OCI-LY1 (cell line): ENCODE measurements at regions not wholly inside any gene's neighbourhood (a gene's known extent, or its start where the extent isn't known, plus 50 kb on each side); places are given as distances from the start of the nearest gene placed in this dataset.

Source experiments
- H2AFZ ChIP-seq: fragments of 200-600 bp; sonication (generic), shearing (Covaris generic); 2 replicates; pipeline ENCODE4 v1.6.0; 2014; ENCODE audit warnings: antibody characterized with exemption, mild to moderate bottlenecking, low read length
- H3F3A ChIP-seq: fragments of 200-600 bp; sonication (generic), shearing (Covaris generic); 2 replicates; pipeline ENCODE4 v1.6.0; 2014; ENCODE audit warnings: mild to moderate bottlenecking, antibody characterized with exemption, low read length, moderate library complexity; ENCODE audit not compliant: insufficient read depth
- H3K27ac ChIP-seq: fragments of 200-600 bp; sonication (generic); 2 replicates; pipeline ENCODE4 v1.5.1; 2014; ENCODE audit warnings: low read length, mixed run types, mild to moderate bottlenecking, low read depth; ENCODE audit not compliant: poor library complexity, severe bottlenecking
- H3K27me3 ChIP-seq: fragments of 200-600 bp; sonication (generic); 2 replicates; pipeline ENCODE4 v1.6.0; 2014; ENCODE audit warnings: antibody characterized with exemption, mild to moderate bottlenecking, low read length, moderate library complexity; ENCODE audit not compliant: insufficient read depth
- H3K36me3 ChIP-seq: fragments of 200-600 bp; sonication (generic); 2 replicates; pipeline ENCODE4 v1.6.1; 2014; ENCODE audit warnings: mild to moderate bottlenecking, antibody characterized with exemption, low read length, moderate library complexity, mixed read lengths; ENCODE audit not compliant: insufficient read depth
- H3K4me1 ChIP-seq: fragments of 200-600 bp; sonication (generic); 2 replicates; pipeline ENCODE4 v1.5.1; 2014; ENCODE audit warnings: mild to moderate bottlenecking, low read length, moderate library complexity; ENCODE audit not compliant: insufficient read depth, severe bottlenecking
- H3K4me2 ChIP-seq: fragments of 200-600 bp; sonication (generic), shearing (Covaris generic); 2 replicates; pipeline ENCODE4 v1.6.1; 2014; ENCODE audit warnings: low read length
- H3K4me3 ChIP-seq: fragments of 200-600 bp; sonication (generic); 2 replicates; pipeline ENCODE4 v1.5.1; 2014; ENCODE audit warnings: low read length, low read depth, mild to moderate bottlenecking, mixed read lengths; ENCODE audit not compliant: poor library complexity, severe bottlenecking
- H3K79me2 ChIP-seq: fragments of 200-600 bp; shearing (Covaris generic); 2 replicates; pipeline ENCODE4 v1.6.1; 2016; ENCODE audit warnings: mixed run types, low read length, mixed read lengths; ENCODE audit not compliant: insufficient read depth
- H3K9ac ChIP-seq: fragments of 200-600 bp; sonication (generic), shearing (Covaris generic); 2 replicates; pipeline ENCODE4 v1.6.1; 2014; ENCODE audit warnings: mild to moderate bottlenecking, low read length, mixed read lengths
- H3K9me2 ChIP-seq: fragments of 200-600 bp; sonication (generic), shearing (Covaris generic); 2 replicates; pipeline ENCODE4 v1.6.1; 2014; ENCODE audit warnings: low read depth, mild to moderate bottlenecking, low read length, mixed read lengths
- H3K9me3 ChIP-seq: fragments of 200-600 bp; shearing (Covaris generic); 2 replicates; pipeline ENCODE4 v1.6.1; 2014; ENCODE audit warnings: low read length, mixed read lengths
- H4K20me1 ChIP-seq: fragments of 200-600 bp; sonication (generic), shearing (Covaris generic); 2 replicates; pipeline ENCODE4 v1.6.0; 2016; ENCODE audit warnings: mild to moderate bottlenecking, low read length; ENCODE audit not compliant: insufficient read depth
- EZH2 ChIP-seq: fragments of 200-600 bp; sonication (generic), shearing (Covaris generic); IDR thresholded peaks from 2 replicates; pipeline ENCODE4 v1.8.0; 2017; ENCODE audit warnings: borderline replicate concordance, mixed run types, mild to moderate bottlenecking, antibody characterized with exemption, low read length, moderate library complexity, mixed read lengths
- TF ChIP-seq, protein P1 (sequence below): fragments of 200-600 bp; sonication (generic), shearing (Covaris generic); IDR thresholded peaks from 2 replicates; pipeline ENCODE4 v1.5.1; 2017; ENCODE audit warnings: mild to moderate bottlenecking, antibody characterized with exemption, low read length, moderate library complexity, mixed read lengths

DNA sequence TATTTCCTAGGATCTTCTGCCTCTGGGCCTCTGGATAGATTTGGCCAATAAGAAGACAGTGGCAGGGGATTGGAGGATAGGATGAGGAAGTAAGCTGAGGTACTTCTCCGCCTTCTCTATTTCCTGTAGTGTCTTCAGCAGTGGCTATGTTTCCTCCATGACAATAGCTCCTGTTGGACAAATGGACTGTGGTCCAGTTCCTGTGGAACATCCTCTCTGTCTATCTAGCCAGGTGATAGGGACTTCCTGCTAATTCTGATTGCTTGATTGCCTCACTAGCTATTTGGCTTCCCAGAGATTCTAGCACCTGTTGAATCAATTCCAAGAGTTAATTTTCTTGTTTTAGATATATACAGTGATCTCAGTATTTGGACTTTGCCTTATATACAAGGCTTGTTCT, 456.2 kb upstream of the NECTIN3 start:
- Histone ChIP-seq H2AFZ (no peak overlapping the region), H3K27ac (no peak overlapping the region), H3K27me3 (no peaks in the 10 kb centered on the region), H3K79me2 (no peaks in the 10 kb centered on the region), H3K4me1 (no peaks in the 10 kb centered on the region), H3K9me3 (no peaks in the 10 kb centered on the region), H3K9ac (no peak overlapping the region), H3K9me2 (no peaks in the 10 kb centered on the region), H3F3A (no peaks in the 10 kb centered on the region), H3K4me2 (no peak overlapping the region), H3K36me3 (no peaks in the 10 kb centered on the region), H4K20me1 (no peaks in the 10 kb centered on the region), H3K4me3 (no peak overlapping the region)
- TF ChIP-seq EZH2, result no peak
- TF ChIP-seq, protein P1, sequence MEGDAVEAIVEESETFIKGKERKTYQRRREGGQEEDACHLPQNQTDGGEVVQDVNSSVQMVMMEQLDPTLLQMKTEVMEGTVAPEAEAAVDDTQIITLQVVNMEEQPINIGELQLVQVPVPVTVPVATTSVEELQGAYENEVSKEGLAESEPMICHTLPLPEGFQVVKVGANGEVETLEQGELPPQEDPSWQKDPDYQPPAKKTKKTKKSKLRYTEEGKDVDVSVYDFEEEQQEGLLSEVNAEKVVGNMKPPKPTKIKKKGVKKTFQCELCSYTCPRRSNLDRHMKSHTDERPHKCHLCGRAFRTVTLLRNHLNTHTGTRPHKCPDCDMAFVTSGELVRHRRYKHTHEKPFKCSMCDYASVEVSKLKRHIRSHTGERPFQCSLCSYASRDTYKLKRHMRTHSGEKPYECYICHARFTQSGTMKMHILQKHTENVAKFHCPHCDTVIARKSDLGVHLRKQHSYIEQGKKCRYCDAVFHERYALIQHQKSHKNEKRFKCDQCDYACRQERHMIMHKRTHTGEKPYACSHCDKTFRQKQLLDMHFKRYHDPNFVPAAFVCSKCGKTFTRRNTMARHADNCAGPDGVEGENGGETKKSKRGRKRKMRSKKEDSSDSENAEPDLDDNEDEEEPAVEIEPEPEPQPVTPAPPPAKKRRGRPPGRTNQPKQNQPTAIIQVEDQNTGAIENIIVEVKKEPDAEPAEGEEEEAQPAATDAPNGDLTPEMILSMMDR, result no peak

DNA sequence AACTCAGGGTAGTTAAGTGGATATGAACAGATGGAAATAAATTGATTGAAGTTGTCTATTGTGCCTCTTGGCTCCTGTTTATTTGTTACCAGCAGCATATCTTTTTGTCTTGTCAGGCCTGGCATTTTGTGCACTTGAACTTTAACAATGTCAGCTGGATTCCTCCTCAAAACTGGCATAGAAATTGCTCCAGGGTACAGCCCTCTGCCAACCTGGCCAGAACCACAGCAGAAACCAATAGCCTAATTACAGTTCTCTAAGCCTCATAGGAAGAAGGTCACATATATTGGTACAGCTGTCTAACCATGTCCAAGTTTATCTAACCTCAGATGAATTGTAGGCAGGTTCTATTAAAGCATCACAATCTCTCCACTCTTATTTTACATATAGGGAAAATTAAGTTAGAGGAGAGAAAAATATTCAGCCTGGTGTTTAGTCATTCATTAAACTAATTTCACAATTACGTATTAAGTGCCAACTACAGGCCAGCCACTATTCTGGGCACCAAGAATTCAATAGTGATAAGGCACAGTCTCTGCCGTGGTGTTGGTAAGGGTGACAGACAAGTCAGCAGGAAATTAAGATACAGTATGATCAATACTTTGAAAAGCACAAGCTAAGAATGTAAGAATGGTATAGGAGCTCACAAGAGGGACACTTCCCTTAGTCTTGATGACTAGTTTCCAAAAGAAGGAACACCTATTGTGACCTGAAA, 452.9 kb upstream of the NECTIN3 start:
- Histone ChIP-seq H3F3A (no peaks in the 10 kb centered on the region), H3K4me2 (no peak overlapping the region), H3K9me2 (no peaks in the 10 kb centered on the region), H3K27ac (no peak overlapping the region), H3K4me1 (no peaks in the 10 kb centered on the region), H3K79me2 (no peaks in the 10 kb centered on the region), H3K9me3 (no peaks in the 10 kb centered on the region), H2AFZ (no peak overlapping the region), H3K27me3 (no peaks in the 10 kb centered on the region), H4K20me1 (no peaks in the 10 kb centered on the region), H3K4me3 (no peak overlapping the region), H3K9ac (no peak overlapping the region), H3K36me3 (no peaks in the 10 kb centered on the region)
- no peak for TF ChIP-seq EZH2

DNA sequence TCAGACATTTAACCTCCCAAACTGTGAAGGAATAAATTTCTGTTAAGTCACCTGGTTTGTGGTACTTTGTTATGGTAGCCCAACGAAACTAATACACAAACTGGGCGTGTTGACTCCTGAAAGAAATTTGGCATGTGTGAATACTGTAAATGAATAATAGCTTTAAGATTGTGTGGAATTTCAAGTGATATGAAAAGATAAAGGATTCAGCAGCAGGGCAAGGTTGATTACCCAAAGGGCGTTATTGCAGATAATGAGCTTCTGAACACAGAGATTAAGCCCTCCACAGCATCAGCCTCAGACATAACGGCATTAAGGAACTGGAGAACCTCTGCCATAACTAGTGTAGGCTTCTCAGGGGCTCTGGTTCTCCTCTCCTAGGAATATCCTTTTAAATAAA, 451.5 kb upstream of the NECTIN3 start:
- no peaks in the 10 kb centered on the region for H3K36me3 ChIP-seq
- H2AFZ ChIP-seq, result no peak overlapping the region
- TF ChIP-seq EZH2, result no peak
- TF ChIP-seq, protein P1, result no peak
- H3K9ac ChIP-seq, result no peak overlapping the region
- H3F3A ChIP-seq, result no peaks in the 10 kb centered on the region
- no peaks in the 10 kb centered on the region for H4K20me1 ChIP-seq
- H3K79me2 ChIP-seq, result no peaks in the 10 kb centered on the region
- no peaks in the 10 kb centered on the region for H3K4me1 ChIP-seq
- H3K9me2 ChIP-seq, result no peaks in the 10 kb centered on the region
- no peaks in the 10 kb centered on the region for H3K9me3 ChIP-seq
- H3K27ac ChIP-seq, result no peak overlapping the region
- H3K4me3 ChIP-seq, result no peak overlapping the region
- no peaks in the 10 kb centered on the region for H3K27me3 ChIP-seq
- H3K4me2 ChIP-seq, result no peak overlapping the region

DNA sequence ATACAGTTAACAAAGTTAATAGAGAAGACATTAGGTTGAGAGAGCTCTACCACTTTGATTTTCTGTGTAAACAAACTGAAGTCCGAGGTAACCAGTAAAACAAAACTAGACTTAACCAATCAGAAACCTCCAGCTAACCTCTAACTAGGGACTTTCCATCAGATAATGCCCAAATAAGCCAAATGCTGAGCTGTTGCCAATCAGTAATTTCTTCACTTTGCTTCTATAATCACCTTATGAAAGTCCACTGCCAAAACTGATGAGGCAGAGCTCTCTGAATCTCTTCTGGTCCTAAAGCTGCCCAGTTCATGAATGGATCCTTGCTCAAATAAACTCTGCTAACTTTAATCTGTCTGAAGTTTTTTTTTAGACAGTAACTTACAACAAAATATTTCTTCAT, 448.0 kb upstream of the NECTIN3 start:
- Histone ChIP-seq H3K9me3 (no peaks in the 10 kb centered on the region), H3K79me2 (no peaks in the 10 kb centered on the region), H3K9ac (no peak overlapping the region), H4K20me1 (no peaks in the 10 kb centered on the region), H3K9me2 (no peaks in the 10 kb centered on the region), H3K36me3 (no peaks in the 10 kb centered on the region), H3K27me3 (no peaks in the 10 kb centered on the region), H3K4me1 (no peaks in the 10 kb centered on the region), H3K27ac (no peak overlapping the region), H3F3A (no peaks in the 10 kb centered on the region), H3K4me3 (no peak overlapping the region), H3K4me2 (no peak overlapping the region), H2AFZ (no peak overlapping the region)
- TF ChIP-seq, protein P1, result no peak
- TF ChIP-seq EZH2, result no peak
